ENCODE measurements at regions not wholly inside any gene's neighbourhood (a gene's known extent, or its start where the extent isn't known, plus 50 kb on each side); places are given as distances from the start of the nearest gene placed in this dataset.

GRCh38 chr13:65882810-65883209 is 1347.3 kb downstream of the PCDH9 start:
- TF ChIP-seq CTCF (IDR thresholded peaks at IDR 0.05; ENCODE audit: low read length) (no peak), EZH2 (optimal IDR thresholded peaks at IDR 0.05; ENCODE audit: low read depth, low read length) (no peak)

All from MM.1S (cell line).